NCI-H146 treated with DMSO at 0.1 percent for 48 hours (cell line): ENCODE measurements at regions not wholly inside any gene's neighbourhood (a gene's known extent, or its start where the extent isn't known, plus 50 kb on each side); places are given as distances from the start of the nearest gene placed in this dataset.

Source experiments
- DNase-seq: peaks from one replicate; lab custom pipeline; 2025; ENCODE audit not compliant: unreplicated experiment; lab: John Stamatoyannopoulos, UW

- DNase-seq, result no peak
Measured at GRCh38 chr18:47490882-47491281, 239.4 kb upstream of the SKOR2 start.

- no peak for DNase-seq
Measured at GRCh38 chr18:47485221-47485797, 233.8 kb upstream of the SKOR2 start.

- no peak for DNase-seq
Measured at GRCh38 chr18:47484068-47484467, 232.6 kb upstream of the SKOR2 start.

- no peak for DNase-seq
Measured at GRCh38 chr18:47480166-47480565, 228.7 kb upstream of the SKOR2 start.

- DNase-seq, result no peak
Measured at GRCh38 chr18:47471784-47472183, 220.3 kb upstream of the SKOR2 start.

- no peak for DNase-seq
Measured at GRCh38 chr18:47470941-47471340, 219.5 kb upstream of the SKOR2 start.

- no peak for DNase-seq
Measured at GRCh38 chr18:47469576-47469975, 218.1 kb upstream of the SKOR2 start.

GRCh38 chr18:47461977-47462376, 210.5 kb upstream of the SKOR2 start:
- no peak for DNase-seq

GRCh38 chr18:47461406-47461948, 210.0 kb upstream of the SKOR2 start:
- no peak for DNase-seq

- no peak for DNase-seq
Measured at GRCh38 chr18:47458483-47458882, 207.0 kb upstream of the SKOR2 start.

GRCh38 chr18:47457614-47458013, 206.2 kb upstream of the SKOR2 start:
- DNase-seq, result no peak

GRCh38 chr18:47453038-47453437, 201.6 kb upstream of the SKOR2 start:
- DNase-seq, result no peak

GRCh38 chr18:47448956-47449355, 197.5 kb upstream of the SKOR2 start:
- no peak for DNase-seq

GRCh38 chr18:47441914-47442313, 190.5 kb upstream of the SKOR2 start:
- DNase-seq, result no peak

- DNase-seq, result no peak
Measured at GRCh38 chr18:47438001-47438400, 186.5 kb upstream of the SKOR2 start.

GRCh38 chr18:47436871-47437270, 185.4 kb upstream of the SKOR2 start:
- DNase-seq, result no peak

GRCh38 chr18:47434214-47434746, 182.8 kb upstream of the SKOR2 start:
- no peak for DNase-seq

GRCh38 chr18:47427923-47428637, 176.6 kb upstream of the SKOR2 start:
- DNase-seq, result no peak

- no peak for DNase-seq
Measured at GRCh38 chr18:47427072-47427471, 175.6 kb upstream of the SKOR2 start.

- no peak for DNase-seq
Measured at GRCh38 chr18:47425365-47425764, 173.9 kb upstream of the SKOR2 start.

GRCh38 chr18:47422524-47422923, 171.1 kb upstream of the SKOR2 start:
- no peak for DNase-seq

- no peak for DNase-seq
Measured at GRCh38 chr18:47420130-47420529, 168.7 kb upstream of the SKOR2 start.
